Nephron (organoid): ENCODE measurements at regions not wholly inside any gene's neighbourhood (a gene's known extent, or its start where the extent isn't known, plus 50 kb on each side); places are given as distances from the start of the nearest gene placed in this dataset.

ENCODE experiments used
- H3K27ac Mint-ChIP-seq, 3 experiments: 2 replicates each; pipeline ENCODE4 v1.8.0; 2020; ENCODE audit warnings: mixed read lengths in 3 of 3, mild to moderate bottlenecking in 2 of 3, moderate library complexity in 1 of 3
- H3K27me3 Mint-ChIP-seq: 2 replicates; pipeline ENCODE4 v1.8.0; 2021; ENCODE audit warnings: low read depth, mild to moderate bottlenecking, moderate library complexity, mixed read lengths
- H3K36me3 Mint-ChIP-seq: 2 replicates; pipeline ENCODE4 v1.8.0; 2020; ENCODE audit warnings: low read depth, mixed read lengths
- H3K4me1 Mint-ChIP-seq: 2 replicates; pipeline ENCODE4 v1.8.0; 2020; ENCODE audit warnings: mixed read lengths
- H3K4me3 Mint-ChIP-seq, 3 experiments: 2 replicates each; pipeline ENCODE4 v1.8.0; 2020; ENCODE audit warnings: mild to moderate bottlenecking in 3 of 3, mixed read lengths in 3 of 3, moderate library complexity in 2 of 3
- H3K9me3 Mint-ChIP-seq: 2 replicates; pipeline ENCODE4 v1.8.0; 2020; ENCODE audit warnings: mixed read lengths
- CTCF ChIP-seq, 3 experiments: fragments of 200-600 bp; sonication (generic); IDR thresholded peaks; one replicate each; pipeline ENCODE4 v1.5.0; 2021; ENCODE audit warnings: antibody characterized with exemption in 3 of 3; ENCODE audit not compliant: unreplicated experiment in 3 of 3

- peaks cover 17% of the 10 kb centered on the region for H3K9me3 Mint-ChIP-seq
- no peaks in the 10 kb centered on the region for H3K36me3 Mint-ChIP-seq
- no peaks in the 10 kb centered on the region for H3K4me1 Mint-ChIP-seq
- TF ChIP-seq CTCF (IDR thresholded peaks at IDR 0.05; ENCODE audit: unreplicated experiment in 3 of 3) = no peak
- H3K4me3 Mint-ChIP-seq = no peak overlapping the region
- no peak overlapping the region for H3K27ac Mint-ChIP-seq
- no peaks in the 10 kb centered on the region for H3K27me3 Mint-ChIP-seq
Measured at GRCh38 chrX:26071618-26072017, 66.5 kb upstream of the MAGEB18 start.

GRCh38 chrX:26083093-26083492, 55.0 kb upstream of the MAGEB18 start:
- peaks cover 5% of the 10 kb centered on the region for H3K9me3 Mint-ChIP-seq
- H3K36me3 Mint-ChIP-seq = no peaks in the 10 kb centered on the region
- no peak overlapping the region for H3K4me3 Mint-ChIP-seq
- H3K4me1 Mint-ChIP-seq = no peaks in the 10 kb centered on the region
- no peaks in the 10 kb centered on the region for H3K27me3 Mint-ChIP-seq
- H3K27ac Mint-ChIP-seq = no peak overlapping the region
- TF ChIP-seq CTCF (IDR thresholded peaks at IDR 0.05; ENCODE audit: unreplicated experiment in 3 of 3) = no peak
